Lung microvascular endothelial cell (primary cell): ENCODE measurements at regions not wholly inside any gene's neighbourhood (a gene's known extent, or its start where the extent isn't known, plus 50 kb on each side); places are given as distances from the start of the nearest gene placed in this dataset.

ENCODE experiments used
- DNase-seq, 2 donors: peaks; one replicate each; pipeline versions ENCODE4 v3.0.0 to v3.0.0-alpha.2; 2010; ENCODE audit warnings: low read depth in 2 of 2

DNA sequence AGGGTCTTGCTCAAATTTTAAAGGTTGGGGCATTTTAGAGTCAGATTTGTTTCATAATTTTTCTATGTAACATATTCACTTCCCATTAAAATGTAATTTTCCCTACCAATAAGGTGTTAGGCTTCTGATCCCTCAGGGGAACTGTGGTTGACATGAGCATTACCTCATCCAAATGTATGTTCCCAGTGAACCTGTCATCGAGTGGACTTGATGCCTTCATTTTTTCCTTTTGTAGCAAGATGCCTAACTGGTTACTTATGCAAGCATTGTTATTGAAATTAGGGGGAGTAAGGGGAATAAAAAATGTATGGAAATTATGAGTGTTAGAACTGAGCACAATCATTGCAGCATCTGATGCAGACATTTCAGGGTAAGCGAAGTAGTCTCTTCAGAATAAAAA lies 360.5 kb downstream of the BCKDHB start:
- DNase-seq, result no peak

DNA sequence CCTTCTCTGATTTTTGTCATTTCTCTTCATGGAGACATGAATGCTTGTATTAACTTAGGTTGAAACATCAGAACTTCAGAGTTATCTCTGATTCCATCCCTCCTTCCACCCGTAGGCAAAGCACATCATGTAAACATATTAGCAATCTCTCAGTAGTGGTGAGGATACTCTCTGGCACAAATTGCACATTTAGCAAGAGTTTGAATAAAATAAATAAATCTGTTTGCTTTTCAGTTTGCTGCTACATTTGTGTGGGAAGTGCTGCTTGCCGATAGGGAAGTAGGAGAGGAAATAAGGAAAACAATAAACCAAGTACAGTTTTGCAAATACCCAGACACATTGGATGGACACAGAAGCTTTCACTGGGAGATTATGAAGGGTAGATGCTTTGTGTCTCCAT lies 359.0 kb downstream of the BCKDHB start:
- no peak for DNase-seq

DNA sequence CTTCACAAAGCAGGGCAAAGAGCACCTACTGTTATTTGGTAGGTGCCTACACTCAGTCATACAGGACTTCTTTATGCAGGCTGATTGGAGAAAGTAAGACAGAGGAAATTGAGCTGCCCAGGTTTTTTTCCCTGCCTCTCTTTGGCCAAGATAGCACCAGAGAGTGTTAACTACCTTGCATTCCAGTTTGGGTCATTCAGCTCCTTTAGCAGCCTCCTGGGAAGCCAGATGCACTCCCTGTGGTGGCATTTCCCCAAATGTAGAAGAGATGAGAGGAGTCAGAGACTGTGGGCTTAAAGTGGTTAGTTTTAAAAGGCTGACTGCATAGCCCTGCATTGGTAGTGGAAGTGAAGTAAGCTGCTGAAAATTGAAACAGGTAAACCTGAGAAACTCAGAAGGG lies 358.4 kb downstream of the BCKDHB start:
- no peak for DNase-seq

DNA sequence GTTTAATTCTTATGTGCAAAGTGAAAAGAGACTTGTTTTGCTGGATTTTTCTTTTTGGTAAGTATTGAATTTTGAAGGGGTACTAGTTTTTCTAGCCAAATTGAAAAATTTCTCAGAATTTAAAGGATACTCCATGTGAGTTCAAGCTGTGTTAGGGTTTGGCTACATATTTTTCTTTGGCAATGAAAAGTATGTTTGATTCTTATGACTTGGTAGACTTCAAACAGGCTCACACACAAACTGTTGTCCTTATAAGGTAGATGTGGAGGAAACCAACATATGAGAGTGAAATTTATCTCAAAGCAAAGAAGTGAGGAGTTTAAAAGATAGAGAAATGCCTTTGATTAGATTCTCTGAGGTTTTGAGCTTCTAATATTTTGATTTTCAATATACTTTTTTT lies 356.7 kb downstream of the BCKDHB start:
- no peak for DNase-seq

DNA sequence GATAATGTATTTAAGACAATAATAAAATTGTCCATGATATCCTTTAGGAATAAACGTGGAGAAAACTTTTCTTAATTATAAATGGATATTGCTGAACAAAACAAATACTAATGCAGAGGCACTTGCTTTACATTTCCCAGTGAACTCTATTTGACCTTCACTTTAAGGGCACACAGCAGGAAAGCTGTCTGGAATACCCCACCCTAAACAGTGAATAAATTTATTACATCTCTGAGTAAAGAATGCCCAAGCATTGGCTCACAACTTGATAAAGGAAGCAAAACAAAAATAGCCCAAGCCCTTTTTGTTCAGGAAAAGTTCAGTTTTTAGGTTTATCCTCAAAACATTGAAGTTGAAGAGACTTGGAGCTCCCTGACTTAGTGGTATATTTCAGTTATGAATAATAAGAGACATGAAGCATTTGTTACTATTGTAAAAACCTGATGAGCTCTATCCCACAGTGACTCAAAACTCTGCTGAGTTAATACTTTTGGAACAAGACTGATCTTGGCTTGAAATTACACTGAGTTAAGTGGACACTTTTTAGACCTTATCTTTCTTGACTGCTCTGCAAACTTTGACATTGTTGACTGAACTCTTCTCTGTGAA lies 353.9 kb downstream of the BCKDHB start:
- peak; percentile 10 to 15 for DNase-seq

DNA sequence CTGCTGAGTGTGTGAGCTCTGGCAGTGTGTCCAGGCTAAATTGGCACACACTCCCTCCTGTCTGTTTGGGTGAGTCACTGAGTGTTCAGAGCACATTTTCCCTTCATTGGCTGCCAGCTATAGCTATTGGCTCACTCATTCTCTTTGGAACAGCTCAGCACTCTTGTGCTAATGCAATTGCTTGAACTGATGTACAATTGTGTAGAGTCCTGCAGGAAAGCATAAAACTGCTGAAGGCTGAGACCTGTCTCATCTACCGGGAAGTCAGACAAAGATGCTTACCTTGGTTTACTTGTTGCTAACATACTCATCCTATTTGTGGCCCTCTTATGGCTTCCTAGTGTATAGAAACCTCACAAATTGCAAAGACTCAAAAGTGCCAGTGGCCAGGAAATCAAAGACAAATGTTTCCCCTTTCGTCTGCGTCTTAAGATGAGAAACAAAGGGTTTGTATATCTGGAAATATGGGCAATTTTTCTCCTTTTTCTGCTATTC lies 351.0 kb downstream of the BCKDHB start:
- DNase-seq, result peak; percentile 94 to 95

DNA sequence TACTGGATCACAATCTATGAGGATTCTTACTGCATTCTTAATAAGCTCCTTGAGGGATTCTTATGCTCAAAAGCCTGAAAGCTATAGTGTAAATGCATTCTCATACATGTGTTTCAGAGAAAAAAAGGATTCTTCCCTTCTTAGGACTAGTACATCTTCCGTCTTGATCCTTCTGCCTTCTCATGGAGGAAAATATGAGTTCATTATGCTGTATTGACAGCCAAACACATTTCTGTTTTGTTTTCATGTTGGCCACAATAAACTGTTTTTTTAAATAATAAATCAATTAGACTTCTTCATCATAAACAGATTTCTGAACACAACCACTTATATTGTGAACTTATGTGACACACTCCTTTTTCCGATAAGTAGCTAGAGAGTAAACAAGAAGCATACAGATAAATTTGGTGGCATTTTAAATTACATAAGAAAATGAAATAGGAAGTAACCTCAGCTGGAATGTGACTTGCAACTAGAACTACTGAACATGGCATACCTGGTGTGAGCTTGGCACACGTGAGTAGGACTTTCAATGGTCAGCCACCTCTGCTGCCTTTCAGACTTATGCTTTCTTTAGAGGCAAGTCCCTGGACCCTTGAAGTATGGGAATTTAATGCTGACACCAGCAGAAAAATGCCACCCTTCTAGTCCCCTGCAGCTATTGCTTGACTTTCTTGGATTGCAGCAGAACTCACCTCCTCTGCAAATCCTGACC lies 350.4 kb downstream of the BCKDHB start:
- no peak for DNase-seq

DNA sequence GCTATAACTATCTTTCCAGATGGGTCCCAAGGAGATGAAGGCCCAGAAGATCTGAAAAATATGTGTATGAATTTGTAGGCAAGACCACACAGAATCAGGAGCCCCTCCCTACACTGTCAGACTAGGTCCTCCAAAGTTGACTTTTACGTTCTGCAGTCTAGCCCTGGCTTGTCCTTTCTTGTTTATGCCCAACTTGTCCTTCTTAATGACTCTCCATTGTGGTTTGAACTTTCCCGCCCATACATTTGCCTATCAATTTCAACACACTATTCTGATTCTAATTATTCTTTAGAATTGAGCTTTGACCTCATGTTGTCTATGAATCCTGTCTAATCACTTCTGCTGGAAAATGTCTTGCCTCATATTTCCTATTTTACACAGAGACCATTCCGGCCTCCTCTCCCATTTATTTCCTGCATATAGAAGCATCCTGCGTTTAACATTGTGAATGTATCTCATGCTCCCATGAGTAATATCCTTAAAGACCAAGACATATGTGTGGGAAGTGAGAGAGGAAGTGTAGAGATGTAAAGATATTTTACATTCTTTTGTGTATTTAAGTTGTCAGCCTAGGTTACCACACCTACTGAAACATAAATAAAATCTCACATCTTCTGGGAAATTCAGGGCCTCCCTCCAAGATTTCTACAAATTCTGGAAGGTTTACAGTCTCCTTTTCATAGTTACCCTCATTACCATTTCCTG lies 348.3 kb downstream of the BCKDHB start:
- peak; percentile 53 to 77 for DNase-seq

DNA sequence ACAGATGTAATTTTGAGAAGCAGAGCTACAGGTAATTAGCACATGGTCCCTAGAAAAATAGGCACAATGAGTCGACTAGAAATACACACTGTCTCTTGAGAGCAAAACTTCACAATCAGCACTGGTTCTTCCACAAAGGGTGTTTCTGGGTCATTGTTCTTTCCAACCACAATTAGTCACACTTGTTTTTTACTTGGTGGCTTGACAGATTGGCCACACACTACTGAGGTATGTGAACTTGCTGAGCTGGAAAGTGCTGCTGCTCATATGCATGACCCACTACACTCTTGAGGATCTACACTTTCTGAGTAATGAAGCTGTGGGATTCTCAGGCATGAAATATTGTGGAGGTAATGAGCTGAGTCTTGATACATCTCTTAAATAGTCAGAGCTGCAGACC lies 347.7 kb downstream of the BCKDHB start:
- peak; percentile 53 to 95 for DNase-seq

DNA sequence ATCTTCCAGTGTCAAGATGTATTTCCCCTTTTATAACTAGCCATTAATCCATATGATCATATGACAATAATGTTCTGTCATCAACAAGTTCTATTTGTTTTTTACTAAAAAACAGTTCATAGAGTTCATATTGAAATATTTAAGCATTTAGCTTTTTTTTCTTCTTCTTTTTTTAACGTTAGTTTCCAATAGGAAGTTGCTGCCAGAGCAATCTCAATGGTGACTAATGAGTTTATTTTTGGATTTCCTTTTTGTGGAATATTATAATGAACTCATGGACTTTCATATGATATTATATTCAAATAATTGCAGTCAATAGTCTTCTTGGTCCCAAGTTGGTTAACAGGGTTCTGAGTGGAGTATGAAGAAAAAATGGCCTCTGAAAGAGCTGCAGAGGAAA lies 343.3 kb downstream of the BCKDHB start:
- DNase-seq, result peak; percentile 24 to 61

DNA sequence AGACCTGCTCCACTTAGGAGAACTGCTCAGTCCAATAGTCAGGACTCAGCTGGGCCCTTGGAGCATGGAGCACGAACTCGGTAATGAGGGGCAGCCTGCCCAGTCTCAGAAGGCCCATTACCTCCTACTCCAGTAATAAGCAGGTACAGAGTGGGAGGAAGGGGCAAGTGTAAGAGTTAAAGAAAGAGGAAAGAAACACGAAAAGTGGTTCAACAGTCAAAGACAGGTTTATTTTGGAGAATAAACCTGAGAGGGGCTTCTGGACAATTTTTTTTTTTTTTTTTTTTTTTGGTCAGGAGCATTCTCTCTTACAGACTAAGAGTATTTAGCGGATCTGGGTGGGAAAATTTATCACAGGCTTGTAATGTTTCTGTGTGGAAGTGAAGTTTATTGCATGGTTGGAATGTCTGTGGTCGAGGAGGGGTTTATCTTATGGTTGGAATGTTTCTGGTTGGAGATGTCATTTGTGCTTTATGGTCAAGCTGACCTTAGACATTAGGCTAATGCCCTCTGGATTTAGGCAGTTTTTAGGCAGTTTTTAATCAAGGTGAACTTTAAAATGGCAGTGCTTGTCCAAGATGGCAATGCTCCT lies 340.1 kb downstream of the BCKDHB start:
- DNase-seq, result no peak

DNA sequence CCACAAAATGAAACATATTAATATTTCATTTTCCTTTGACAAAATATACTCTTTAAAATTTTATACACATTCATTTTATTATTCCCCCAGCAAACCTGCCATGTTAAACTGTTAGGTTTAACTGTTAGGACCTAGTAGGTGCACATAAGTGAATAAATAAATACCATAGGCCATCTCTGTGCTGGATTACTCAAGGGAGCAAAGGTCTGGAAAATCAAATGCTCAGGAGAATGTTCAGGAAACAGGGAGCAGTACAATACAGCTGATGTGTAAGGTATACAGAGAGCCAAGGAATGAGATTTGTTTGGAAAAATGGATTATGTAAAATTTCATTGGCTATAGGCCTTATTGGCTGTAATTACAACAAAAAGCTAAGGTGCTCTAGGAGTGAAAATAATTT lies 339.3 kb downstream of the BCKDHB start:
- no peak for DNase-seq

DNA sequence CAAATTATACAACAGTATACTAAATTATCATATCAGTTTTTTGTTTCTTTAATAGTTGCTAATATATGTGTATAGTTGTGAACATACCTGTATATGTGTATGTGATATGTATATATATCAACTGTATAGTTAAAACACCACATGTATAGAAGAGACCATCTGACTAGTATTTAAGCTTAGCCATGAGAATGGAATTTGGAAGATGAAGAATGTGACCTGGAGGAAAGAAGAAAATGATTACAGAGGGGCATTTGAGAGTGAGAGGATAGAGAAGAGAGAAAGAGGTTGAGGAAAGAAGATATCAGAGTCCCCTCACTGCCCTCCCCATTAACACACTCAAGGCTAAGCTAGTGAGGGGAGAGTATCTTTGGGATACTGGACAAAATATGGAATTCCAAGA lies 335.9 kb downstream of the BCKDHB start:
- no peak for DNase-seq

DNA sequence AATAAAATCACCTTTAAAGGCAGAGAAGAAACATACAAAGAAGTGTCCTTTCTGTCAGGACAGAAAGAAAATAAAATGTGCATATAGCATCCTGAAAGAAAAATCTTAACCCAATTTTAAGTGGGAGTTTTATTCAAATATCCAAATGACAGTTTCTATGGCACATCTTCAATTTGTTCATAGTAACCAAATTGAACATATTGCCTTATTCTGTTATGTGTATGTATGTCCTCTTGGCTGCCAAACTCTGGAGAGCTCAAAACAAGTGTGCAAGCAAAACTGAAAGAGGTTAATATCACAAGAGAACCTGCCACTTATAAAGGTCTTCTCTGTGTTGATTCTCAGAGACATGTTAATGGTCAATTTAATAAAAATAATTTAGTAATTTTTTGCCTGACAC lies 334.7 kb downstream of the BCKDHB start:
- DNase-seq, result no peak

DNA sequence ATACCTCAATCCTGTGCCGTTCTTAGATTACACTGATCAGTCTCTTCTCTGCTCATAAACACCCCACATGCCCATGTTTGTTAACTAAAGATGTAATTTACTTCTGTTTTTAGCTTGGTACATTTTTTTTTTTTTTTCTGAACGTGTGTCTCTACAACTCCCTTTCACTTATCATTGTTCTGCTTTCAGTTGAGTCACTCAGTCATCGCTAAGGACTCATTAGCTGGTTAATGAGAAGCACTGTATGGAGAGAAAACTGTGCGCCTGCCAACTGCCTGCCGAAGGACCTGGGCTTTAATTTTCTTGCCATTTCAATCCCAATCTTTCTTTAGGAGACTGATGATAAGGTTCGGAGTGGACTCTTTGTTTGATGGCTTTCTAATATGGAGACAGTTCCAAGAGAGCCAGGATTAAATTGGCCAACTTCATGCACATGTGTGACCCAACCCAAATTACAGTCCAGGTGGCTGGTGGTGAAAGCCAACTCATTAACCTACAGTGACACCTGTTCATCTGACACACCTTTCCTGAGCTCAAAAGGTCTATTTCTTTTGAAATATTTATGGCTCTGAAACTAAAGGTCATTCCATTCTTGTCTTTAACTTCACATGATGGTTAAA lies 334.1 kb downstream of the BCKDHB start:
- DNase-seq, result peak in 1 of 2 donors; percentile 59

DNA sequence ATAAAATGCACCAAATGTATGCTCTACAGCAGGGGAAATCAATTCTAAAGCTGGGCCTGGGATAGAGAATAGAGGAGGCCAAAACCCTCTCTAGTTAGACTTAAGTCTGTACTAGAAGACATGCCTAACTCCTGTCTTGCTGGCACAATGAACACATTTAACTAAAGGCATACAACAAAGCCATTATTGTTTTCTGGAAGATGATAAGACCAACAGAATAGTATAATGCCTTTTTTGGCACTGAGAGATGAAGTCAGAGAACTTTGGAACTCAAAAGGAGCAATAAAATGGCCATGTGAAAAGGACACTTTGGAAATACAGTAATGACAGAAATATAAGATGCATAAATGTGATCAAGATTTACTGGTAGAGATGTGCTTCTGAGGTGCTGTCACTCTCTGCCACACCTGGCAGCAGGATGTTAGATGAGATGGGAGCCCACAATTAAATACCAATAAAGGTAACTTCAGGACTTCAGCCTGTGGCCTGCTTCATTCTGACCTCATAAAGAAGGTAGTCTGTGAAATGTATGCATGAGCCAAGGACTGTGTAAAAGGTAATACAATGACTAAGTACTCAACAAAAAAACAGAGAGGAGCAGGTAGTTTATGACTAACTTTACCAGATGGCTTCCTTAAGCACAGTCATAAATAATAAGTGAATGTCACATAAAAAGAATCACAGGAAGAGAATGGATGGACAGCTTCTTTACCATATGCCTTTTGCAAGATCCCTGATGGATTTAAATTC lies 333.4 kb downstream of the BCKDHB start:
- DNase-seq, result peak in 1 of 2 donors; percentile 54

DNA sequence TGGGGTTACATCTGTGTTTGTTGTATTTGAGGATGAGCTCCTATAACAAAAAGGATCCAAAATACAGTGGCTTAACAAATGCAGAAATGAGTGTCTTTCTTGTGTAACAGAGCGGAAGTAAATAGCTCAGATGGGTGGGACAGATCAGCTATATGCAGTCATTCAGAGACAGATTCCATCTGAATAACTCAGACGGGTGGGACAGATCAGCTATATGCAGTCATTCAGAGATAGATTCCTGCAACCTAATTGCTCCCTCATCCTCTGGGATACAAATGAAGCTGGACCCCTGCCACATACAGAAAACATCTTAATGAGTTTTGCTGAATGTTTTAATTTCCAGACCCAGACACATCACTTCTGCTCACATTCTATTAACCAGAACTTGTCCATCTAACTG lies 332.3 kb downstream of the BCKDHB start:
- DNase-seq, result peak in 1 of 2 donors; percentile 74

DNA sequence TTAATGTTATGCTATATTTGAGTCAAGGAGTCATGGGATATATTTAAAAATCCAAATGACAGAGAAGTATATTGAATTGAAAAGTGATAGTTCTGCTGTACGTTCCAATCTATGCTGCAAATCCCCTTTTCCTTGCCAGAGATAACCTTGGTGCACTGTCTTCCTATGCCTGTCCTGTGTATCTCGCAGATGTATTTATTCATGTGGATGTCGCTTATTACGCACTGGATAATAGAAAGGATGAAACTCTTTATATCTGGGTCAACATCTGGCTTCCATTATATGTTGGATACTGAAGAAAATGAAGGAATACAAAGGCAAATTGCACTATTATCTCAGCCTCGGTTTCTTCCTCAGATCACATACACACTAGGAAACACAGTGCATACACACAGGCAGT lies 331.3 kb downstream of the BCKDHB start:
- DNase-seq, result no peak

DNA sequence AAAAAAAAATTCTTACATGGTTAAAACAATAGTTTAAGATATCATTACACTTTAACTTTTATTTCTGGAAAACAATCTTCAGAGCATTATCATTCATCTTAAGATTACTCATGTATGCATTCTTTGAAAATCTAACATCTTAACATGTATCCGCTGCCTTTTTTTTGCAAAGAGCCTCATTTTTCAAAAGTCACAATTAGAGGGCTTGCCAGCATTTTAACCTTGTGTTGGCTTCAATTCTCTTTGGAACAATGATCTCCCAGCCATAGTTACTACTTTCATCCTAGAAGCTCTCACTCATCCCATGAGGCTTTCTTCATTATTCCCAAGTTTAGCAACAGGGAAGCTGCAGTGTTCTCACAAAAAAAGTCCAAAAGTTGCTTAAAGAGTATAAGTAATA lies 330.8 kb downstream of the BCKDHB start:
- peak in 1 of 2 donors; percentile 69 for DNase-seq

DNA sequence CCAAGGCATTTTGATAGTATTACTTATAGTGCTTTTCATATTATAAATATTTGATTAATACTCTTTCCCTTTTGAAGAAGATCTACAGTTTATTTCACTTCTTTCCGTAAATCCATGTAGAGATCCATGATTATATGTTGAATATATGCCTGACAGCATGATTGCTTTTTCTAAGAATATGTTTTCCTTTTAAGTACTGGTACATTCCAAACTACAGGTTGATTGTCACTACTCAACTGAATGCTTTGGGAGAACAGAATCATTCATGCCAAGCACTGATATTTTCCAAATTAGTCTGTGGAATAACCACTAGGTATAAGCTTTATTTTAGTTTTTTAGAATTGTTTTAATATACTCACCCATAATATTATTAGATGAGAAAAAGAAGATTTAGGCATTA lies 330.2 kb downstream of the BCKDHB start:
- DNase-seq, result no peak

DNA sequence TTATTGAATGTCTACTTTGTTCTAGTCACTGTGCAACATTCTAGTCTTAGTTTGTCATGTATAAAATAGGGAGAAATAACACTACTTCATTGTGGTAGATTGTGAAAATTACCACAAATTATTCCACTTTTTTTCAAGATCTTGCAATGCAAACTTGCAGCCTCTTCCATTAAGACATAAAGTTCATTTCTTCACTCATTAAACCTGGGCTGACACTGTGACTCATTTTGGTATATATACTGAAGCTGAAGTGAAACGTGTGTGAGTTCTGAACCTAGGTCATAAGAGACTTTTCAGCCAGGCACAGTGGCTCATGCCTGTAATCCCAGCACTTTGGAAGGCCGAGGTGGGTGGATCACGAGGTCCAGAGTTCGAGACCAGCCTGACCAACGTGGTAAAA lies 329.0 kb downstream of the BCKDHB start:
- no peak for DNase-seq
